HCT116 (cell line): ENCODE measurements at regions not wholly inside any gene's neighbourhood (a gene's known extent, or its start where the extent isn't known, plus 50 kb on each side); places are given as distances from the start of the nearest gene placed in this dataset.

Source experiments
- CEBPB ChIP-seq: IDR thresholded peaks from 2 replicates; pipeline ENCODE4 v1.6.1; 2012; ENCODE audit warnings: low read depth
- CTCF ChIP-seq, 3 experiments: fragments of 200-600 bp in 1 of 3; sonication (generic) in 1 of 3; IDR thresholded peaks in 2 of 3; conservative IDR thresholded peaks in 1 of 3; 2 replicates each; pipeline ENCODE4 v1.5.1; 2012 to 2017; ENCODE audit warnings: low read depth in 2 of 3, low read length in 2 of 3, antibody characterized with exemption in 1 of 3, borderline replicate concordance in 1 of 3, control low read depth in 1 of 3, mild to moderate bottlenecking in 1 of 3, mixed read lengths in 1 of 3, mixed run types in 1 of 3, moderate library complexity in 1 of 3; ENCODE audit not compliant: insufficient read depth in 1 of 3
- EZH2 ChIP-seq: fragments of 200-600 bp; sonication (generic); IDR thresholded peaks from 2 replicates; pipeline ENCODE4 v1.6.1; 2017; ENCODE audit warnings: antibody characterized with exemption, mixed run types
- MAX ChIP-seq: IDR thresholded peaks from 2 replicates; pipeline ENCODE4 v1.6.1; 2012
- POLR2A ChIP-seq: IDR thresholded peaks from 2 replicates; pipeline ENCODE4 v1.7.0; 2011; ENCODE audit warnings: borderline replicate concordance; ENCODE audit not compliant: insufficient read depth, insufficient read length; ENCODE audit errors: extremely low read depth
- POLR2AphosphoS5 ChIP-seq: IDR thresholded peaks from 2 replicates; pipeline ENCODE4 v1.6.1; 2011; ENCODE audit warnings: mild to moderate bottlenecking, low read depth, low read length, moderate library complexity
- REST ChIP-seq: IDR thresholded peaks from 2 replicates; pipeline ENCODE4 v1.6.1; 2012; ENCODE audit warnings: low read depth
- SIN3A ChIP-seq: IDR thresholded peaks from 2 replicates; pipeline ENCODE4 v1.6.1; 2012; ENCODE audit warnings: low read depth
- SP1 ChIP-seq: IDR thresholded peaks from 2 replicates; pipeline ENCODE4 v1.6.1; 2012; ENCODE audit warnings: low read depth
- YY1 ChIP-seq: IDR thresholded peaks from 2 replicates; pipeline ENCODE4 v1.6.1; 2011; ENCODE audit warnings: low read length, low read depth, moderate library complexity, mild to moderate bottlenecking; ENCODE audit not compliant: insufficient replicate concordance; ENCODE audit errors: extremely low read depth
- ZBTB33 ChIP-seq: IDR thresholded peaks from 2 replicates; pipeline ENCODE4 v1.6.1; 2011; ENCODE audit warnings: mild to moderate bottlenecking, low read length, moderate library complexity; ENCODE audit not compliant: insufficient replicate concordance; ENCODE audit errors: extremely low read depth
- ZNF274 ChIP-seq: fragments of 200-500 bp; sonication (Bioruptor generic); IDR thresholded peaks from 2 replicates; pipeline ENCODE4 v1.6.1; 2014; ENCODE audit warnings: mild to moderate bottlenecking, low read depth, low read length, inconsistent platforms

GRCh38 chr7:66514050-66514449, 114.6 kb upstream of the KCTD7 start:
- TF ChIP-seq CEBPB (no peak), SIN3A (no peak), POLR2A (no peak), CTCF (IDR thresholded peaks at IDR 0.05 in 2 of 3, conservative IDR thresholded peaks at IDR 0.05 in 1 of 3; ENCODE audit: borderline replicate concordance in 1 of 3, insufficient read depth in 1 of 3, low read depth in 2 of 3, low read length in 2 of 3) (no peak), EZH2 (no peak), POLR2AphosphoS5 (no peak), ZBTB33 (no peak), SP1 (no peak), MAX (no peak), YY1 (no peak), ZNF274 (no peak), REST (no peak)
